Endothelial cell of umbilical vein (primary cell): ENCODE measurements at regions not wholly inside any gene's neighbourhood (a gene's known extent, or its start where the extent isn't known, plus 50 kb on each side); places are given as distances from the start of the nearest gene placed in this dataset.

Source experiments
- BruUV-seq: library from RNA; stranded (reverse); fragments of 400-500 nt; replicated peaks from 2 replicates; lab custom pipeline; 2021; lab: Mats Ljungman, UMichigan
- CTCF ChIA-PET: fragments of 300-600, 350-600 bp; sonication (Branson Sonifier 250); formaldehyde crosslinking; loops from one replicate; lab custom pipeline; 2021; ENCODE audit warnings: antibody characterized with exemption, inconsistent platforms; lab: Charles Lee
- POLR2A ChIA-PET: fragments of 300-600, 350-600 bp; sonication (Branson Sonifier 250); formaldehyde crosslinking; loops from one replicate; lab custom pipeline; 2021; ENCODE audit warnings: antibody characterized with exemption, inconsistent platforms; lab: Charles Lee
- DNase-seq: peaks from one replicate; pipeline ENCODE4 v3.0.0-alpha.2; 2011; ENCODE audit warnings: low read depth, low spot score
- FAIRE-seq: peaks from 2 replicates; lab custom pipeline; 2011; peaks lifted over from hg19 to GRCh38; lab: Jason Lieb, UNC
- H2AFZ ChIP-seq: 2 replicates; pipeline ENCODE4 v1.6.0; 2012; ENCODE audit warnings: low read depth, low read length, control low read depth, inconsistent platforms
- H3K27ac ChIP-seq: 2 replicates; pipeline ENCODE4 v1.5.1; 2011; ENCODE audit warnings: low read depth, mild to moderate bottlenecking, control low read depth, low read length, moderate library complexity; ENCODE audit not compliant: insufficient read depth
- H3K27me3 ChIP-seq, 2 experiments: 2 replicates each; pipeline versions ENCODE4 v1.6.0 to v1.6.1; 2011; ENCODE audit warnings: low read length in 2 of 2, mixed read lengths in 1 of 2; ENCODE audit not compliant: control insufficient read depth in 2 of 2, insufficient read depth in 2 of 2
- H3K36me3 ChIP-seq, 2 experiments: 2 replicates in 1 of 2; 3 replicates in 1 of 2; pipeline ENCODE4 v1.5.1; 2011; ENCODE audit warnings: low read length in 2 of 2, mild to moderate bottlenecking in 1 of 2, moderate library complexity in 1 of 2; ENCODE audit not compliant: control insufficient read depth in 2 of 2, insufficient read depth in 2 of 2; ENCODE audit errors: extremely low read depth in 1 of 2
- H3K4me1 ChIP-seq: 3 replicates; pipeline ENCODE4 v1.5.1; 2011; ENCODE audit warnings: mild to moderate bottlenecking, low read length; ENCODE audit not compliant: control insufficient read depth, insufficient read depth; ENCODE audit errors: extremely low read depth
- H3K4me2 ChIP-seq: 2 replicates; pipeline ENCODE4 v1.6.1; 2011; ENCODE audit warnings: low read length, control low read depth, mixed read lengths; ENCODE audit not compliant: insufficient read depth
- H3K4me3 ChIP-seq, 3 experiments: fragments of 200-600 bp in 1 of 3; sonication (generic), shearing (Covaris generic) in 1 of 3; replicated peaks in 1 of 3; 2 replicates each; pipeline ENCODE4 v1.5.1; 2011 to 2016; ENCODE audit warnings: control low read depth in 3 of 3, low read length in 3 of 3, mild to moderate bottlenecking in 2 of 3, inconsistent platforms in 1 of 3, low read depth in 1 of 3, moderate library complexity in 1 of 3; ENCODE audit not compliant: insufficient read depth in 1 of 3
- H3K79me2 ChIP-seq: 2 replicates; pipeline ENCODE4 v1.6.0; 2012; ENCODE audit warnings: low read length, inconsistent platforms; ENCODE audit not compliant: control insufficient read depth, insufficient read depth
- H3K9ac ChIP-seq: replicated peaks from 2 replicates; pipeline ENCODE3; 2011; ENCODE audit warnings: low read length, control low read depth; ENCODE audit not compliant: insufficient read depth; ENCODE audit errors: extremely low read depth
- H3K9me1 ChIP-seq: replicated peaks from 3 replicates; pipeline ENCODE4 v1.6.0; 2011; ENCODE audit warnings: mild to moderate bottlenecking, low read length; ENCODE audit not compliant: control insufficient read depth, insufficient read depth; ENCODE audit errors: extremely low read depth
- H3K9me3 ChIP-seq: replicated peaks from 2 replicates; pipeline ENCODE4 v1.5.1; 2012; ENCODE audit warnings: low read length, inconsistent platforms; ENCODE audit not compliant: control insufficient read depth, insufficient read depth
- H4K20me1 ChIP-seq: replicated peaks from 2 replicates; pipeline ENCODE3; 2011; ENCODE audit warnings: mild to moderate bottlenecking, low read length; ENCODE audit not compliant: control insufficient read depth, insufficient read depth; ENCODE audit errors: extremely low read depth
- EZH2 ChIP-seq: IDR thresholded peaks from 2 replicates; pipeline ENCODE4 v1.6.1; 2012; ENCODE audit warnings: borderline replicate concordance, low read depth, mild to moderate bottlenecking, moderate library complexity, low read length, inconsistent platforms; ENCODE audit not compliant: severe bottlenecking
- FOS ChIP-seq: IDR thresholded peaks from 2 replicates; pipeline ENCODE4 v1.6.1; 2011; ENCODE audit warnings: mild to moderate bottlenecking, low read length, moderate library complexity, borderline replicate concordance; ENCODE audit not compliant: insufficient read depth
- GATA2 ChIP-seq: IDR thresholded peaks from 2 replicates; pipeline ENCODE4 v1.7.0; 2011; ENCODE audit warnings: low read depth, mild to moderate bottlenecking, moderate library complexity, mixed read lengths, low read length; ENCODE audit not compliant: insufficient read length, insufficient read depth
- JUN ChIP-seq: IDR thresholded peaks from 2 replicates; pipeline ENCODE4 v1.6.1; 2011; ENCODE audit warnings: borderline replicate concordance, low read depth; ENCODE audit not compliant: insufficient read length, insufficient read depth
- MYC ChIP-seq: IDR thresholded peaks from one replicate; pipeline ENCODE4 v1.6.1; 2011; ENCODE audit warnings: mild to moderate bottlenecking, low read depth, low read length
- POLR2A ChIP-seq: IDR thresholded peaks from 2 replicates; pipeline ENCODE4 v1.6.1; 2012; ENCODE audit warnings: low read depth, mild to moderate bottlenecking, control low read depth, low read length
- POLR2AphosphoS5 ChIP-seq: IDR thresholded peaks from 2 replicates; pipeline ENCODE4 v1.6.1; 2012; ENCODE audit warnings: low read depth, mild to moderate bottlenecking, control low read depth, low read length, moderate library complexity; ENCODE audit not compliant: insufficient read depth
- dilution Hi-C: fragments of 300-500 bp; cut with MboI; formaldehyde crosslinking; loops from one replicate; pipeline ENCODE4 v1.15.0; 2019; ENCODE audit warnings: low sequenced_read_pairs; ENCODE audit not compliant: extremely low pct_ligation_motif_present
- intact Hi-C: fragments of 100-400 bp; cut with micrococcal nuclease; formaldehyde crosslinking; loops from one replicate; pipeline ENCODE4 v1.10.0; 2022
- TF ChIP-seq, protein P1 (sequence below): IDR thresholded peaks from 2 replicates; pipeline ENCODE4 v1.6.1; 2011; ENCODE audit not compliant: insufficient read depth, insufficient read length
- TF ChIP-seq, protein P2 (sequence below), 2 donors: IDR thresholded peaks; 1 replicate in 1 of 2; 2 replicates in 1 of 2; pipeline ENCODE4 v1.5.1; 2011; ENCODE audit warnings: low read length in 2 of 2, mild to moderate bottlenecking in 2 of 2, moderate library complexity in 2 of 2, control low read depth in 1 of 2, inconsistent platforms in 1 of 2, low read depth in 1 of 2; ENCODE audit not compliant: insufficient read depth in 1 of 2; ENCODE audit errors: extremely low read depth in 1 of 2

DNA sequence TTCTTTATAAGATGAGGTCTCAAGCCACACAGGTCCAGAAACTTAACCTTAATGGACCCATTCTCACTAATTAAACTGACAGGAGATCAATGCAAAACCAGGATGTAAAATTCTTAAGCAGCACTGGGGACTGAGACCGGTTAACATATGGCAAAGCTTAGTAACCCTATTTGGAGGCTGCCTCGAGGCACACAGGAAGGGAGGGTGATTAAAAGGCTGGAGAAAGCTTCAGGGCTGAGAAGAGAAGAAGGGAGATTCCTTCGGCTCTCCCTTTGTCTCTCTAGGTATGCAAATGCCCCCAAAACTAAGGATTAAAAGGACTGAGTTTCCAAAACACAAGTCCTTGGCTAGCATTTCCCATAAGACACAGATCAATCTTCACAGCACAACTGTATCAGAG is 120.8 kb upstream of the DSCAM start:
- Histone ChIP-seq H3K4me1 (no peaks in the 10 kb centered on the region), H3K27me3 (no peaks in the 10 kb centered on the region), H3K9me3 (peaks cover 8% of the 10 kb centered on the region), H3K79me2 (no peaks in the 10 kb centered on the region), H3K4me3 (no peak overlapping the region), H3K4me2 (no peak overlapping the region), H3K9ac (no peak overlapping the region), H3K9me1 (no peaks in the 10 kb centered on the region), H3K36me3 (no peaks in the 10 kb centered on the region), H4K20me1 (no peaks in the 10 kb centered on the region), H2AFZ (no peak overlapping the region), H3K27ac (no peak overlapping the region)
- intact Hi-C loops (no loop called here), dilution Hi-C loops (no loop called here)
- no peak for TF ChIP-seq POLR2A
- no peak for TF ChIP-seq MYC
- no peak for TF ChIP-seq JUN
- TF ChIP-seq EZH2 = no peak
- no peak for TF ChIP-seq POLR2AphosphoS5
- TF ChIP-seq FOS = no peak
- TF ChIP-seq, protein P1, sequence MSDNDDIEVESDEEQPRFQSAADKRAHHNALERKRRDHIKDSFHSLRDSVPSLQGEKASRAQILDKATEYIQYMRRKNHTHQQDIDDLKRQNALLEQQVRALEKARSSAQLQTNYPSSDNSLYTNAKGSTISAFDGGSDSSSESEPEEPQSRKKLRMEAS = no peak
- no peak for TF ChIP-seq GATA2
- TF ChIP-seq, protein P2, sequence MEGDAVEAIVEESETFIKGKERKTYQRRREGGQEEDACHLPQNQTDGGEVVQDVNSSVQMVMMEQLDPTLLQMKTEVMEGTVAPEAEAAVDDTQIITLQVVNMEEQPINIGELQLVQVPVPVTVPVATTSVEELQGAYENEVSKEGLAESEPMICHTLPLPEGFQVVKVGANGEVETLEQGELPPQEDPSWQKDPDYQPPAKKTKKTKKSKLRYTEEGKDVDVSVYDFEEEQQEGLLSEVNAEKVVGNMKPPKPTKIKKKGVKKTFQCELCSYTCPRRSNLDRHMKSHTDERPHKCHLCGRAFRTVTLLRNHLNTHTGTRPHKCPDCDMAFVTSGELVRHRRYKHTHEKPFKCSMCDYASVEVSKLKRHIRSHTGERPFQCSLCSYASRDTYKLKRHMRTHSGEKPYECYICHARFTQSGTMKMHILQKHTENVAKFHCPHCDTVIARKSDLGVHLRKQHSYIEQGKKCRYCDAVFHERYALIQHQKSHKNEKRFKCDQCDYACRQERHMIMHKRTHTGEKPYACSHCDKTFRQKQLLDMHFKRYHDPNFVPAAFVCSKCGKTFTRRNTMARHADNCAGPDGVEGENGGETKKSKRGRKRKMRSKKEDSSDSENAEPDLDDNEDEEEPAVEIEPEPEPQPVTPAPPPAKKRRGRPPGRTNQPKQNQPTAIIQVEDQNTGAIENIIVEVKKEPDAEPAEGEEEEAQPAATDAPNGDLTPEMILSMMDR (IDR thresholded peaks at IDR 0.05; ENCODE audit: extremely low read depth in 1 of 2, insufficient read depth in 1 of 2, low read depth in 1 of 2, low read length in 2 of 2) = no peak
- ChIA-PET CTCF (no interaction called here), POLR2A (no interaction called here)
- no peak for FAIRE-seq
- BruUV-seq = no TSS peak
- DNase-seq = no peak
